Stimulated activated CD8-positive, alpha-beta memory T cell treated with anti-CD3 and anti-CD28 coated beads, Interleukin-4, amount 100 ng/mL, for 48 hours (primary cell): ENCODE measurements at regions not wholly inside any gene's neighbourhood (a gene's known extent, or its start where the extent isn't known, plus 50 kb on each side); places are given as distances from the start of the nearest gene placed in this dataset.
"Not testable (repeated sequence)": the region's sequence is repeated elsewhere in the genome, so short reads cannot be mapped to it uniquely, and the experiment has no call there.

Experiments used
- DNase-seq: peaks from one replicate; pipeline ENCODE4 v3.0.0-alpha.2; 2020

- DNase-seq: no peak
These were observed 538.1 kb upstream of the GYPC start for GRCh38 chr2:126117886-126118285.

DNA sequence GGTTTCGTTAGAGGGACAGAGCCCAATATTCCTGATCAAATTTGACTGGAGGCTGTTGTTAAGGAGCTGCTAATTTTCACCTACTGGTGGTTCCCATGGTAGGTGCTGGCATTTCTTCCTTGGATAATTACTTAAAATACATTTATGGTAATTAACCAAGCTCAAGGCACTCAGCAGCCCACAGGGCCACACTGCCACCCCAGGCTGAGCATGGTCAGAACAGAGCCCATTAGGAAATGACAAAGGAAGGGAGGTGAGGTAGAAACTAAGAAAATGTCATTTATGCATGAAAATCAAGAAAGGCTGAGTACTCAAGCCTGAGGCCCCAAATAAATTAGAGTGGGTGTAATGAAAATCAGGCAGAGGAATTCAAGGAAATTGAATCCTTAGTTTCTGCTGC lies 510.2 kb upstream of the GYPC start:
- DNase-seq: no peak

DNA sequence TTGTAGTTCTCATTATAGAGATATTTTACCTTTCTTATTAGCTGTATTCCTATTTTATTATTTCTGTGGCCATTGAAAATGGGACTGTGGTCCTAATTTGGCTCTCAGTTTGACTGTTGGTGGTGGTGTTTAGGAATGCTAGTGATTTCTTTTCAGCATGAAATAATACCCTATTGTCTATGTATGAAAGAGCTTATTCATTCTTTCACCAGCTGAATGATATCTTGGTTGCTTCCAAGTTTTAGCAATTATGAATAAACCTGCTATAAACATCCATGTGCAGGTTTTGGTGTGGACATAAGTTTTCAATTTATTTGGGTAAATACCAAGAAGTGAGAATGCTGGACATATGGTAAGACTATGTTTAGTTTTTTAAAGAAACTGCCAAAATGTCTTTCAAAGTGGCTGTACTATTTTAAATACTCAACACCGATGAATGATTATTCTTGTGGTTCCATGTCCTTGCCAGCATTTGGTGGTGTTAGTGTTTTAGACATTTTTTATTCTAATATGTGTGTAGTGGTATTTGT lies 501.6 kb upstream of the GYPC start:
- DNase-seq: no peak

DNA sequence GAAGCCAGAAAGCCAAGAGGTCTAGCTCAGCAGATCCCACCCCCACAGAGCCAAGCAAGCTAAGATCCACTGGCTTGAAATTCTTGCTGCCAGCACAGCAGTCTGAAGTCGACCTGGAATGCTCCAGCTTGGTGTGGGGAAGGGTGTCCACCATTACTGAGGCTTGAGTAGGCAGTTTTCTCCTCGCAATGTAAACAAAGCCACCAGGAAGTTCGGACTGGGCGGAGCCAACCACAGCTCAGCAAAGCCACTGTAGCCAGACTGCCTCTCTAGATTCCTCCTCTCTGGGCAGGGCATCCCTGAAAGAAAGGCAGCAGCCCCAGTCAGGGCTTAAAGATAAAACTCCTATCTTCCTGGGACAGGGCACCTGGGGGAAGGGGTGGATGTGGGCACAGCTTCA lies 495.0 kb upstream of the GYPC start:
- DNase-seq: not testable (repeated sequence)

DNA sequence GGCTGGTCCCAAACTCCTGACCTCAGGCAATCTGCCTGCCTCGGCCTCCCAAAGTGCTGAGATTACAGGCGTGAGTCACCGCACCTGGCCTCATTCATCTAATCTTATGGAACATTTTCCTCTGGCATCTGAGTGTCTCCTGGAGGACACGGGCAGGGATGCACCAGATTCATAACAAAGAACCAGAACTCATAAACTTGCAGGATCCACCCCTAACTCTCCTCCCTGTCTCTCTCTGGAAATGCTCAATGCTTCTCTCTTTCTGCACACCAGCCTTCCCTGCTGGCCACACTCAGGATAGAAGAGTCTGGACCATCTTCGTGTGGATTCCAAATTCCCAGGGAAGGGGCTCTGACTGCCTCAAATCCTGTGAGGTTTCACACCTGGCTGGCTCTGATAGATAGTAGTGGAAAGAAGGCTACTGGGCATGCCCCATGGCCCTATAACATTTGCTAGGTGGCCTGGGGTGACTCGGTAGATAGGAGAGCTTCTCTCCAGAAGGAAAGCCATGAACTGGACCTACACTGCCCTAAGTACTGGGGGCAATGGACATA lies 483.2 kb upstream of the GYPC start:
- no peak for DNase-seq

GRCh38 chr2:126175222-126175621 lies 480.7 kb upstream of the GYPC start:
- DNase-seq: no peak

GRCh38 chr2:126177479-126177878 lies 478.5 kb upstream of the GYPC start:
- DNase-seq: no peak

- no peak for DNase-seq
These were observed 468.3 kb upstream of the GYPC start for GRCh38 chr2:126187668-126188067.

DNA sequence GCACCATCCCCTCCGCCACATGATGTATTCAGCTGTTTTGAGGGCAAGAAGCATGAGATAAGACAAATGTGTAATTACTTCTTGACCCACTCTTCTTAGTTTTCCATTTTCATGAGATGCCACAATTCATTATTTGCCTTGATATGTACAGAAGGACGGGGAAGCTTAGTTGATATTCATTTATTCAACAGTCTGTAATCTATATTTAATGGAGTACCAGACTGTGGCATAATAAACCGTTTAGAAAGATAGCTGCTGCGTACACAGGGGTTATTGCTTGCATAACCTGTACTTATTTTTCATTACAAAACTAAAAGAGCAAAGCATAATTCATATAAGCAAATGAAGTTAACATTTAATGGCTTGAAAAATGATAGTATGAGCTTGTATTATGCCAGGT lies 466.4 kb upstream of the GYPC start:
- no peak for DNase-seq

DNA sequence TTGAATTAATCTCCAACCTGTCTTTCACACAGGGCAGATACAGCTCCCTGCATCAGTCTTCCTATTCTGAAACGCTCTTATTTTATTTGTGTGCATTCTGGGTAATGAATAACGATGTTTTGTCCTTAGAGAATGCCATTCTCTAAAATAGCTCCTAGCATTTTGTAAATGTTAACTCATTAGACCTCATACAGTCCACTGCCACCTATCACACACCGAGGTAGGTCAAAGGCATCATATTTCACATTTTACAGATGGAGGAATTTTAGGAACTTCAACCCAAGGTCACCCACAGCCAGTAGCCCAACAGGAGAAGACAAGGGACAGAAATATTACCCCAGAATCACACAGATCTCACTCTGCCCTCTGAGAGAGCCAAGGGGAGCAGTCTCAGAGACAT lies 455.4 kb upstream of the GYPC start:
- no peak for DNase-seq

DNA sequence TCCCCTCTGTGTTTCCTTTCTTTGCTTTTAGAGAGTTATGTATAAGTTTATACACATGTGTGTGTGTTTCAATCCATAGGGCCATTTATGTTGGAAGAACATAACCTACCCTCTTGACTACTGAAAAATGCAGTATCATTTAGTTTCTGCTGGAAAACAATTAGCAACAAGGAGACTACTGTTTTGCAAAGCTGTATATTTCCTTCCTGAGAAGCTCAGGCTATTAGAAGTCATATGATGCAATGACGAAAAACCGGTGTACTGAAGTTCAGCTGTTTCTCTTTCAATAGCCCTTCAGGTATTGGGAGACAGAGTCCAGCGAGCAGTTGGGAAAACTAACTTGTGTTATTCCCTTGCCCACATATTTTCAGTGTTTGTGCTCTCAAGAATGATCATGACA lies 447.7 kb upstream of the GYPC start:
- no peak for DNase-seq

- no peak for DNase-seq
These were observed 443.2 kb upstream of the GYPC start for GRCh38 chr2:126212735-126213134.

DNA sequence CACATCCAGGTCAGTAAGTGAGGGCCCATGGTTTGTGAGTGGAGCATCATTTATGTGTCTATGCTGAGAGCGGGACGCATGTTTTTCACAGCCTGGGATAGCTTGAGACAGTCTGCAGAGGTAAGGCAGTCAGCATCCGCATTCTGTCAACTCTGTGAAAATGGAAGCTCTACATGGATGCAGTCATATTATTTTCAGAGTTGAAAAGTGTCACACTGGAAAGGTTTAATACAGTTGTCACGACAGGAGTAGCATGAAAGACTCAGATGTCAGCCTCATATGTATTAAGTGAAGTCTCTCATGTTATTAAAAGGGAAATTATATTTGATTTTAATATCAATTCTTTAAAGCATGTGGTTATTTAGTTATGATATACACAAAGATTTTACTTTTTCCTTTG lies 436.9 kb upstream of the GYPC start:
- DNase-seq: no peak

GRCh38 chr2:126220331-126220730 lies 435.6 kb upstream of the GYPC start:
- no peak for DNase-seq

DNA sequence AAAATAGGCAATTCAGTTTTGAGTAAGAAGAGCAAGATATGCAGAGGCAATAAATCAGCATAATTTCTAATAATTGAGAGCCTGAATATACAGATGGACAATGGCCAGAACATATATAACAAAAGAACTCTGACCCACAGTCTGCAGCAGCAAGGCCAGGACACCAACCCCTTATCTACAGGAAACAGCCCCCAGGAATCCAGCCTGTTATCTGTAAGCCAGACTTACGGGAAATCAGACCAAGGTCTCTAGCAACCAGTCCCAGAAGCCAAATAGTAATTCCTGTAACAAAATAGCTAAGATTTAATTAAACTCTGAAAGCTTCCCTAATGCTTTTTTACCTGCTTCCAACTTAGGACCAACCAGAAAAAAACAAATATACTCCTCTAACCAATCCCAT lies 434.5 kb upstream of the GYPC start:
- no peak for DNase-seq

DNA sequence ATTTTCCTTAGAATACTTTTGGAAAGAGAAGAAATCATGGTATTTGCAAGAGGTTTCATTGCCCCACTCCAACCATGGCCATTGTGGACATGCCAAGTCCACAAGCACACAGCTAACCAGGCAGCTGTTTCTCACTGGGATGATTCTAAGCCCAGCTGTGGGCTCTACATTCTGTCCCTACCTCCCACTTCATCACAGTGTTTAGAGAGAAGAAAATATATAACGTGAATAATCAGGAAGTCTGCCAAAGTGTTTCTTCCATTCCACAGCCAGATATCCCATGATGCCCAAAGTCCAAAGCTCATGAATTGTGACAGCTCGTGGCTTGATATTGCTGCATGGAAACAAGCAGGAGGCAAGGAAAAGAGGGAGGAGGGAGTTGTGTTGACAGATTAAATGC lies 433.7 kb upstream of the GYPC start:
- no peak for DNase-seq

- no peak for DNase-seq
These were observed 431.2 kb upstream of the GYPC start for GRCh38 chr2:126224776-126225175.

DNA sequence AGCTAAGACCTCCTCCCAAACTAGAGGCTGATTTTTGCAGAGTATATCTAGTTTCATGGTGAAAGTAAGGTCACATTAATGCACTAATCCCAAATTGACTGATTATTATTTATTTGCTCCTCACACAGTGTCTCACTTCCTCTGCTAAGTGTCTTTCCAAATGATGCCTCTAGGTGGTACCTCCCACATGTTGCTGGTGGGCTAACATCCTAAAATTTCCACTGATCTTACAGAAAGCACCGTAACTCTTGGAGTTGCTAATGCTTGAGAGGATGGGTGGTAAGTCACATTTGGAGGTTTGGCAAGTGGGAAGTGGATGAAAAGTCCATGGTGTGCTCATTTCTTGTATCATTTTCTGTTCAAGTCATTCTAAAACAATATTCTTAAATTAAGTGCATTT lies 428.7 kb upstream of the GYPC start:
- no peak for DNase-seq

DNA sequence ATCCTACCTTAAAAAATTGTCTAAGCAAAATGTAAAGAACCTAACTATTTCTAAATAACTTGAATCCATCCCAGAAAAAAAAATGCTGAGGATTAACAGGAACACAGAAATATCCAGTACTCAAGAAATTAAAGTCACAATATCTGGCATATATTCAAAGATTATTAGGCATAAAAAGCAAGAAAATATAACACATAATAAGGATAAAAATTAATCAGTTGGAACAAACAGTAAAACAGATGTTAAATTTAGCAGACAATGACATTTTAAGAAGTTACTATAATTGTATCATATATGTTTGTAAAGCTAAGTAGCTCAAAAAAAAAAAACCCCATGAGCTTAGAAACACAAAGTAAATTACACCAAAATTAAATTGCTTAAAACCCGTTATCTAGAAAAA lies 427.4 kb upstream of the GYPC start:
- no peak for DNase-seq

DNA sequence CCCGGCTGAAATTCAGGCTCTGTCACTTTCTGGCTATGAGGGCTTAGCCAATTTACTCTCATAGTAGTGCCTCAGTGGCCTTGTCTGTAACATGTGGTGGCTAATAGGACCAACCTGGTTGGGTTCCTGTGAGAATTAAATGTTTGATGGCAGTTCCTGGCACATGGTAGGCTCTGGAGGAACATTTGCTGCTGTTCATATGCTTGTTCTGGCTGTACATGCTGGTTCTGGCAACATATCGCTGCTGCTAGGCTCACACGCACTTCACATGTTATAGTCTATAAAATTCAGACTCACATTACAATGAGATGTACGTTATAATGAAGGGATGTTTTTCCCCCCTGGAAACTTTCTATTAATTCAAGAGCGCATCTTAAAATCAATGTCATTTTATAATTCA lies 417.7 kb upstream of the GYPC start:
- DNase-seq: no peak

DNA sequence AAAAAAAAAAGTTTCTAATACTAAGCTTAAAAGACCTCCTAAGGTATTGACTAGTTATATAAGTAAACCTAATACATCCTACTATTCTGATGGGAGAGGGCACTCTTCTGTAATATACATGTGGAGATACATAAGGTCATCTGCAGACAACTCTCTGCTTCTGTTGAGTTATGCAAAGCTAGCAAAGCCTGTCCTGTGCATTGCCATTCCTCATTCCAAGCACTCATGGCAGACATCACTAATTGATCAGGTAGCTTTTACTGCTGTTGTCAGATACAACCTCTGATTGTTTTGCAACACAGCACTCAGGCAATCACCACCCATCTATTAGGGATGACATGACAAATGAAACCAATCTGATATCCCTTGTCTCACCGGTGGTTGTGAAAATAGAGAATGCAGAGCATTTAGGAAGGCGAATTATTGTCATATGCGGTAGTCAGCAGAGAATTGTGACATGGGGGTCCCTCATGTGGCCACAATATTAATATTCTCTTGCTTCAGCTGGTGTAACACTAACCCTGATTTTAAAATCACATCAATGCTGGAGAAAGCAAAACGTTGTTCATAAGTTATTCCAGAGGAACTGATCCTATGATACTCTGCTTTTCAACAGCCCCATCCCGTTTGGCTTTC lies 416.5 kb upstream of the GYPC start:
- no peak for DNase-seq

GRCh38 chr2:126241001-126241400 lies 415.0 kb upstream of the GYPC start:
- no peak for DNase-seq

GRCh38 chr2:126241411-126241810 lies 414.5 kb upstream of the GYPC start:
- no peak for DNase-seq

- DNase-seq: peak; percentile 74
These were observed 411.0 kb upstream of the GYPC start for GRCh38 chr2:126244937-126245336.

DNA sequence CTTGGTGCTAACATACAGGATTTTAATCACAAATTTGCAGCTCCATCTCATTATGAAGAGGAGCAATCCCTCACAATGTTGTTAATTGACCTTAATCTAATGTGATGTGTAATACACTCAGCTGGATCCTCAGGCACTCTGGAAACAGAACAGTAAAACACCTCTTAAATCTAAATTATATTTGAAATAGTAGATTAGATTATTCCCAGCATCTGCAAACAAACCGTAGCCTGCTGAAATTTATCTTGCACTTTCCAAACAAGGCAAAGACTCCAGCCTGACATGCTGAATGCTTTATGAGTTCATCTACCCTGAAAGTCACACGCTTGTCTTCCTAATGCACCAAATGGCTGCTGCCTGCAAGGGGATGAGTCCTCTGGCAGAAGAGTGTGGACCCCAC lies 402.3 kb upstream of the GYPC start:
- DNase-seq: no peak
